ENCODE measurements at regions not wholly inside any gene's neighbourhood (a gene's known extent, or its start where the extent isn't known, plus 50 kb on each side); places are given as distances from the start of the nearest gene placed in this dataset.
"Not testable (repeated sequence)": the region's sequence is repeated elsewhere in the genome, so short reads cannot be mapped to it uniquely, and the experiment has no call there.

DNA sequence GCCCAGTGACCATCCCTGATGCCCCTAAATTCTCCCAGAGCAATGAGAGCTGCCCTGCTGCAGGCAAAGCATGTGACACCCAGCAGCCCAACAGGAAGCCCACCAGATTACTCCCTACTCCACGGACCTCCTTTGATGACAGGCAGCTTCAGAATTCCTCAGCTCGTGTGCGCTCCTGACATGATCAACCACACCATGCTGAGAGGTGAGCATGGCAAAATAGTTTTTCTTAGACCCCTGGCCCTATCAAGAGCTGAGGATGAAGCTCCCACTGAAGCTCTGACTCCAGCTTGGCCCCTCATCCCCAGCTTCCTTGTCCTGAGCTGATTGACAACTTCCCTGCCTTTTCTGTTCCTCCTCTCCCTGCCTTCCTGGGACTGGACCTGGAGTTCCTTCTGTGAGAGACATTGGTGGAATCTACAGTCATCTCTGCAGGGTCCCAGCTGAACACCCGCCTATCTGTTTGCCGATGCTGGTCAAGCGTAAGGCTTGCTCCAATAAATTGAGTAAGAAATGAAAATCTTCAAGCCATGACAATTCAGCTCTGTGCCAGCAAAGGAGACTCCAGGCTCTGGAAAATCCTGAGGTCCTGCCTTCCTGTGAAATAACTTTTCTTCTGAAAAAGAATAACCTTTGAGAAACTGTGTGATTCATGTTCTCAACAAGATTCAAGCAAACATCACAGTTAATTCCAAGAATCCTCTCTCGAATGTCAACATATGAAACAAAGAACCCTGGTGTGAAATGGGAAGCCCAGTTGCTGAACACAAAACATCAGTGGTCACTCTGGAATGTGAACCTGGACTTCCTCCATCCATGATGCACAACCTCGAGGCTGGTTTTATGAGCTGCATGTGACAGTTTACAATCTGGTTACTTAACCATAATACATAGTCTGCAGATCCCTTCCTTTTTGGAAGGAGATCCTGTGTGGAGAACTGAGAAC, 201.1 kb downstream of the SPP2 start:
- peak; percentile 30 for DNase-seq (ENCODE audit: extremely low read depth, low read depth)

DNA sequence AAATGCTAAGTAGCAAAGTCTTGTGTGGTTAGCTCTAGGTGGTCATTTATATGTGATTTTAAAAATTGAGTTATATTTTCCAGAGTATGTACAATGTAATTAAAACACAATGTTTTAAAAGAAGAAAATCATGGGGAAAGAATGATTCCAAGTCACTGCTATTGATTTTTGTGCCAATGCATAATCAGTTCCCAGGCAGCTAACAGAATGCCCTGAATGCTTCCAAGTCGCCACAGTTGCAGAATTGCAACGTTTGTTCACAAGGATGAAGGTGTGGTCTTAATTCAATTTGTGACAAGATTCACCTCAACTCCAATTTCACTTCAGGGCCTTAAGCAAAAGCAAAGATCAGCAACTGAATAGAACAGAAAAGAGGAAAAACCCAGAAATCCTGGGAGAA, 200.4 kb downstream of the SPP2 start:
- no peak for DNase-seq (ENCODE audit: extremely low read depth, low read depth)

DNA sequence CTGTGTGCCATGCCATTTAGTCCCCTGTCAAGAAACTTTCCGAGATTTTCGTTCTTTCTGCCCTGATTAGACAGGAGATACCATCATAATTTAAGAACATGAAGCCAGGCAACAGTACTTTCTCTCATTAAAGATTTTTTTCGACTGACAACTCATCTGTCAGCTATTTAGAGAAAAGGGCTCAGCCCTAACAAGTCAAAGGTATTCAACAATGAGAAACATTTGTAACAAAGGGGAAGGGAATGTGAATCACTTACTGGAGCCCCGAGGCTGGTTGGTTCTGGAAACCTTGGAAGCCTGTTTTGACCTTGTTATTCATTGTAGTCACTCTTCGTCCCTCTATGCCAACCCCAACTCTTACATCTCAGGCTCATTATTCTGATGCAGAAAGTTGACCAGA, 199.4 kb downstream of the SPP2 start:
- no peak for DNase-seq (ENCODE audit: extremely low read depth, low read depth)

- no peak for DNase-seq (ENCODE audit: extremely low read depth, low read depth)
Measured at GRCh38 chr2:234249034-234249735, 198.7 kb downstream of the SPP2 start.

DNA sequence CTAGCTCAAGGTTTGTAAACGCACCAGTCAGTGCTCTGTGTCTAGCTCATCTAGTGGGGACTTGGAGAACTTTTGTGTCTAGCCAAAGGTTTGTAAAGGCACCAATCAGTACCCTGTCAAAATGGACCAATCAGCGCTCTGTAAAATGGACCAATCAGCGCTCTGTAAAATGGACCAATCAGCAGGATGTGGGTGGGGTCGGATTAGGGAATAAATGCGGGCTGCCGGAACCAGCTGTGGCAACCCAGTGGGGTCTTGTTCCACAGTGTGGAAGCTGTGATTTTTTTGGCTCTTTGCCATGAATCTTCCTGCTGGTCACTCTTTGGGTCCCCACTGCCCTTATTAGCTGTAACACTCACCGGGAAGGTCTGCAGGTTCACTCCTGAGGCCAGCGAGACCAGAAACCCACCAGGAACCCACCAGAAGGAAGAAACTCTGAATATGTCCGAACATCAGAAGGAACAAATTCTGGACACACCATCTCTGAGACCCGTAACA, 197.8 kb downstream of the SPP2 start:
- not testable (repeated sequence) for DNase-seq (ENCODE audit: extremely low read depth, low read depth)

GRCh38 chr2:234247453-234248180, 197.1 kb downstream of the SPP2 start:
- no peak for DNase-seq (ENCODE audit: extremely low read depth, low read depth)

GRCh38 chr2:234245945-234246344, 195.4 kb downstream of the SPP2 start:
- no peak for DNase-seq (ENCODE audit: extremely low read depth, low read depth)

DNA sequence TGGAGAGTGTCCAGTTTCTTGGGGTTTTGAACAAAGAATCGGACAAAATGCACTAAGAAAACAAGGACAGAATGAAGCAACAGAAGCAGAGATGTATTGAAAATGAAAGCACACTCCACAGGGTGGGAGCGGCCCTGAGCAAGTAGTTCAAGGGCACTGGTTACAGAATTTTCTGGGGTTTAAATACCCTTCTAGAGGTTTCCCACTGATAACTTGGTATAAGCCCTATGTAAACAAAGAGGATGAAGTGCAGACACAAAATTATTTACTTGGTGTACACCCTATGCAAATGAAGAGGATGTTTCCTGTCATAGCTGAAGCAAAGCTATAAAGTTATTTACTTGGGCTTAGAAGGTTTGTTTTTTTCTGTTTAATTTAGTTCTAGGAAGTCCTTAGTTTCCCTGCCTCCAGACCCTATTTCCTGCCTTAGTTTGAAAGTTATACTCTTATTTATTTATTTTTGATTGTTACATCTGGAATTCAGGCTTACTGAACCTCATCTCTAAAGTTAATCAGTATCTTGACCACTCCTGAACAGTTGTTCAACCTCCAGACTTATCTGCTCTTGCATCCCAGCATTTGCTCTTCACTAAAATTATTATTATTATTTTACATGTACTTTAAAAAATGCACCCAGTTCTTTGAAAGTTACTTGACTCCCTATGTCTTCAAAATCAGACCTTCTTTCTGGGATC, 193.5 kb downstream of the SPP2 start:
- DNase-seq (ENCODE audit: extremely low read depth, low read depth) = no peak

DNA sequence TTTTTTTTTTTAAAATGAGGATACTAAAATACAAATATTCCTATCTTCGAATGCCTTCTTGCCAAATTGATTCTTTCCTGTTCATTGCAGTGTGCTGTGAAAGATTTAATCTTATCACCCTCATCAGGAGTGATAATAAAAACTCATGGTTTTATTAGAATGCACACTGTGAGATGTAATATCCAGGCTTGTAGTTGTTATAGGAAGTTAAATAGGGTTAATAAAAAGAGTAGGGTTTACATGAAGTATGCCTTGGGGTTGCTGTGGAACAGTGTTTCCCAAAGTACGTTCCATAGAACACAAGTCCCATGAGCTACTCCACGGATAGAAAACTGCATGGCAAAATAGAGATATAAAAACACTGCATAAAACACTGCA, 191.9 kb downstream of the SPP2 start:
- no peak for DNase-seq (ENCODE audit: extremely low read depth, low read depth)

DNA sequence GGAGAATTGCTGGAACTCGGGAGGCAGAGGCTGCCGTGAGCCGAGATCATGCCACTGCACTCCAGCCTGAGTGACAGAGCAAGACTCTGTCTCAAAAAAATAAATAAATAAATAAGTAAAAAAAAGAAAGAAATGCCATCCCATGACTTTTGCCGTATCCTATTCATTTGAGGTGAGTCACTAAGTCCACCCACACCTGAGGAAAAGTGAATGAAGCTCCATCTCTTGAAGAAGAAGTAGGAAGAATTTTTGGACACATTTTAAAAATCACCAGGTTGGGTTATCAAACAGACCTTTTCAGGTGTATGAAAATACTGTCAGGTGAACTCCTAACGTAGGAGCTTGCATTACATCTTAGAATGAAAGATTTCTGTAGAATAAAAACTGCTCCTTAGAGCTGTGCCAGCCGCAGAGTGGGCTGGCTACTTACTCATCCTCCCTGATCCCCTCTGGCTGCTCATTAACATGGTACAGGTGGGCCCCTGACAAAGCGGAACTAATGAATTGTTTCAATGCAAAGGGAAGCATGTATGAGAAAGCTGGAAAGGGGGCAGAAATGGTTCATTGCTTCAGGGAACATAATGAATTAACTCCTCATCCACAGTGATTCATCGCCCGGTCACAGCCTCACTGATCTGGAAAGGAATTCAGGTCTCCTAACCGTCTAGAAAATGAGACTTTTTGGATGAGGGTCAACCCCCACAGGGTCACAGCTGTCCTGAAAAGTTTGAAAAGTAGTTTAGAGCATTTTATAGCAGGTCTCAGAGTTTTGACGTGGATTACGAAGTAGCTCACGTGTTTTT, 191.4 kb downstream of the SPP2 start:
- DNase-seq (ENCODE audit: extremely low read depth, low read depth) = no peak

- DNase-seq (ENCODE audit: extremely low read depth, low read depth) = no peak
Measured at GRCh38 chr2:234240917-234241316, 190.4 kb downstream of the SPP2 start.

DNA sequence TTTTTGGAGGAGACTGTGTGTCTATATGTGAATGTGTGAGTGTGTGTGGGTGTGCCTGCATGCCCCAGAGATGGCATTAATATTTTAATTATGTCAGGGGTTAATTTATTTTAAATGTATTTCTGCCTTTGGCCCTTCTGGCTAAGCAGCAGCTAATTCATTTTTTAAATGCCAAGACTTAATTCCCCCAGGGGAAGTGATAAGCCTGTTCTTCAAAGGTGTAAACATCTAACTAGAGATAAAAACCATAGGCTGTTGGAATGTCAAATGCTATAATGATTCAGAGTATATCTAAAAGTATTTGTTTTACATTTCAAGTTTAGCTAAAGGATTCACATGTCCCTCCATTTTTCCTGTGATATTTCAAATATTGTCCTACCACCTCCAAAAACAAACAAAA, 184.7 kb downstream of the SPP2 start:
- DNase-seq (ENCODE audit: extremely low read depth, low read depth) = no peak

- no peak for DNase-seq (ENCODE audit: extremely low read depth, low read depth)
Measured at GRCh38 chr2:234231460-234231859, 181.0 kb downstream of the SPP2 start.

DNA sequence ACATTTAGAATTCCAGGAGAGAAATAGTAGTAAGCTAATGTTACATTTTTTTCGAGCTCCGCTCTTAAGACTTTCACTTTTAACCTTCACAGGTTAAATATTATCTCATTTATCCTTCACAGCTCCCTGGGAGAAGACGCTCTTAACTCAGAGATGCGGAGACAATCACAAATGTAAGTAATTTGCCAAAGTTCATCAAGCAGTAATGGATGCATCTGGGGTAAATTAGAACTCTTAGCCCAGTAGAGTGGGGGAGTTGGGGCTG, 168.5 kb downstream of the SPP2 start:
- no peak for DNase-seq (ENCODE audit: extremely low read depth, low read depth)

DNA sequence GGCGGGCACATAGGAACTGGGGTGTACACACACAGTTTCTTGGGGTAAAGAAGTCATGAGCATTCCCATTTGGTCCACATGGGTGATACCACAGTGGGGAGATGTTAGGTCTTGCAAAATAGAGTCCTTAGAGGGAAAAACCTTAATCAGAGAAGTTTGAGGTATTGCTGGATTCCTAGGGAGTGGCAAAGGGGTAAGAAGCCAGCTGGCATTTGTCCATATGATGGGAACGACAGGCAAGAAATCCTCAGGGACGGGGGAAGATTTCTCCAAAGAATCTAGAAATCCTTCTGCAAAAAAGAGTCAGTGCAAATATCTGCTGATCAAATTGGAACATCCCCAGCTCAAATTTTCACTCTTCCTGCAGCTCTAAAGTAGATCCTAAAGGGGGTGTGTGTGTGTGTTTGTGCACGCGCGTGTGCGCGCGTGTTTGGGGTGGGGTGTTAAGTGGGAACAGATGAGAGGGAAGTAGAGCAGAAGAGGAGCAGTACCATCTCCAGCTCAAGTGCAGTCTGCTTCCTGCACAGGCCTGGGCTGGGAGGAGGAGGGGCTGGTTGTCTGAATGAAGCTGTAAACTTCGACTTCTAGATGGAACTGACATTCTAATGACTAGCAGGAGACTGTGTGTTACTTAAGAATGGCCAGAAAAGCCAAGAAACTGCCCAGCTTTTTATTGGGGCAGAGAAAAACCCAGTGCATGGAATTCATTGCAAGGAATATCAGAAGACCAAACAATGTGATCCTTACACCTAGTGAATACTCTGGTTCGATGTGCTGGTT, 168.0 kb downstream of the SPP2 start:
- DNase-seq (ENCODE audit: extremely low read depth, low read depth) = no peak

DNA sequence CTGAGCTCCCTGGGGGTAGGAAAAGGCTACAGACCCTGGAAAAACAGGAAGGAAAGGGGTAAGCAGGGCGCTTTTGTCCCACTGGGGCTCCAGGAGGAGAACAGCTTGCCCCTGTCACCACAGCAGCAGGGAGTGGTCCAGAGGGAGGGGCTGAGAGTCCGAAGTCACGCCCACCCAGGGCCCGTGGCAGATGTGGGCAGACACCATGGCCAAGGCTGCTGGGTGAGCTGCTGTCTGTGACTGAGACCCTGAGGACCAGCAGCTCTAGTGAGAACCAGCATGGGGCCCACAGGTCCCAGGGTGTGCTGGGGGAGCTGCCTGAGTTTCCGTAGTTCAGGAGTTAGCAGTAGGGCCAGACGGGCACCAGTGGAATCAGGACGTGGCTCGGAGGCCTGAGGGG, 162.0 kb downstream of the SPP2 start:
- DNase-seq (ENCODE audit: extremely low read depth, low read depth) = no peak

DNA sequence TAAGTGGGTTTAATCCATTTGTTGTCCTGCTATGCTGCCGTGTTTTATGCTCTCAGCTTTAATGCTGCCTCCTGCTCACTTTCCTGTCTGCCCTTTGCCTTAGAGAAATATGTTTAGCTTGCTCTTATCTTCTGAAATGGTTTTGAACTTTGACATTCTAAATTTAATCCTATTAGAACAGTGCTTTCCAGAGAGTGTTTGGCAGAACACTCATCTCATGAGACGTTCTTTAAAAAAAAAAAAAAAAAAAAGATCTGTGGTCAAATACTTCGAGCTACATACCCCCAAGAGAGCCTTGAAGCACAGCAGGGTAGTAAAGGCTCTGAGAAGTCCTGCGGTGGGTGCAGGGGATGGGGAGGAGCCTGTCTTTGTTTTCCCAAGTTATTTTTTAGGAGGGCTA, 161.3 kb downstream of the SPP2 start:
- no peak for DNase-seq (ENCODE audit: extremely low read depth, low read depth)

GRCh38 chr2:234206738-234207137, 156.2 kb downstream of the SPP2 start:
- DNase-seq (ENCODE audit: extremely low read depth, low read depth) = no peak

- no peak for DNase-seq (ENCODE audit: extremely low read depth, low read depth)
Measured at GRCh38 chr2:234204480-234204879, 154.0 kb downstream of the SPP2 start.
